ENCODE measurements at regions not wholly inside any gene's neighbourhood (a gene's known extent, or its start where the extent isn't known, plus 50 kb on each side); places are given as distances from the start of the nearest gene placed in this dataset.

DNA sequence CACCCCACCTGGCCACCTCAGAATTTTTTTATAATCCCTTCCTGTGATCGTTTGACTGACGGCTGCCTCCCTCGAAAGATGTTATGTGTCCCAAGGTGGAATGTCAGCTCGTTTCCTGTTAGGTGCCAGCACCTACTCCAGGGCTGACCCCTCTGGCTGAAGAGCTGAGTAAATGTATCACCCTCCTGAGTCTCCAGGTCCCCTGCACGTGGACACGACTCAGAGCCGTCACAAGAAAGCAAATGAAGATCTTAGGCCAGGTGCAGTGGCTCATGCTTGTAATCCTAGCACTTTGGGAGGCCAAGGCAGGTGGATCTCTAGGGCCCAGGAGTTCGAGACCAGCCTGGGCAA lies 273.2 kb downstream of the C16orf95 start:
- POLR2A ChIA-PET, result no interaction called here
- no peak overlapping the region for H3K4me3 ChIP-seq (ENCODE audit: low read depth, low read length)
- TF ChIP-seq, protein P1, sequence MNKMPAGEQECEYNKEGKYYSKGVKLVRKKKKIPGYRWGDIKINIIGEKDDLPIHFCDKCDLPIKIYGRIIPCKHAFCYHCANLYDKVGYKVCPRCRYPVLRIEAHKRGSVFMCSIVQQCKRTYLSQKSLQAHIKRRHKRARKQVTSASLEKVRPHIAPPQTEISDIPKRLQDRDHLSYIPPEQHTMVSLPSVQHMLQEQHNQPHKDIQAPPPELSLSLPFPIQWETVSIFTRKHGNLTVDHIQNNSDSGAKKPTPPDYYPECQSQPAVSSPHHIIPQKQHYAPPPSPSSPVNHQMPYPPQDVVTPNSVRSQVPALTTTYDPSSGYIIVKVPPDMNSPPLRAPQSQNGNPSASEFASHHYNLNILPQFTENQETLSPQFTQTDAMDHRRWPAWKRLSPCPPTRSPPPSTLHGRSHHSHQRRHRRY (tag by site-specific recombination; IDR thresholded peaks at IDR 0.05), result no peak
- TF ChIP-seq IKZF3 (tag by site-specific recombination; IDR thresholded peaks at IDR 0.05) (no peak), ZNF302 (tag by site-specific recombination; IDR thresholded peaks at IDR 0.05; ENCODE audit: low read depth) (no peak), ZBTB1 (tag by site-specific recombination; IDR thresholded peaks at IDR 0.05) (no peak), ZNF558 (tag by site-specific recombination; IDR thresholded peaks at IDR 0.05) (no peak), ZNF239 (tag by site-specific recombination; IDR thresholded peaks at IDR 0.05) (no peak), ZNF366 (tag by site-specific recombination; conservative IDR thresholded peaks at IDR 0.05) (no peak), ZNF394 (tag by site-specific recombination; IDR thresholded peaks at IDR 0.05; ENCODE audit: borderline replicate concordance) (no peak), SP3 (tag by site-specific recombination; IDR thresholded peaks at IDR 0.05) (no peak), SETDB1 (IDR thresholded peaks at IDR 0.05; ENCODE audit: insufficient read length, low read length) (no peak), ZBTB8A (tag by site-specific recombination; IDR thresholded peaks at IDR 0.05) (no peak), ZSCAN16 (tag by site-specific recombination; IDR thresholded peaks at IDR 0.05) (no peak)
- TF ChIP-seq, protein P2, sequence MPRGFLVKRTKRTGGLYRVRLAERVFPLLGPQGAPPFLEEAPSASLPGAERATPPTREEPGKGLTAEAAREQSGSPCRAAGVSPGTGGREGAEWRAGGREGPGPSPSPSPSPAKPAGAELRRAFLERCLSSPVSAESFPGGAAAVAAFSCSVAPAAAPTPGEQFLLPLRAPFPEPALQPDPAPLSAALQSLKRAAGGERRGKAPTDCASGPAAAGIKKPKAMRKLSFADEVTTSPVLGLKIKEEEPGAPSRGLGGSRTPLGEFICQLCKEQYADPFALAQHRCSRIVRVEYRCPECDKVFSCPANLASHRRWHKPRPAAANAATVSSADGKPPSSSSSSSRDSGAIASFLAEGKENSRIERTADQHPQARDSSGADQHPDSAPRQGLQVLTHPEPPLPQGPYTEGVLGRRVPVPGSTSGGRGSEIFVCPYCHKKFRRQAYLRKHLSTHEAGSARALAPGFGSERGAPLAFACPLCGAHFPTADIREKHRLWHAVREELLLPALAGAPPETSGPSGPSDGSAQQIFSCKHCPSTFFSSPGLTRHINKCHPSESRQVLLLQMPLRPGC (tag by site-specific recombination; IDR thresholded peaks at IDR 0.05), result no peak
- TF ChIP-seq, protein P3, sequence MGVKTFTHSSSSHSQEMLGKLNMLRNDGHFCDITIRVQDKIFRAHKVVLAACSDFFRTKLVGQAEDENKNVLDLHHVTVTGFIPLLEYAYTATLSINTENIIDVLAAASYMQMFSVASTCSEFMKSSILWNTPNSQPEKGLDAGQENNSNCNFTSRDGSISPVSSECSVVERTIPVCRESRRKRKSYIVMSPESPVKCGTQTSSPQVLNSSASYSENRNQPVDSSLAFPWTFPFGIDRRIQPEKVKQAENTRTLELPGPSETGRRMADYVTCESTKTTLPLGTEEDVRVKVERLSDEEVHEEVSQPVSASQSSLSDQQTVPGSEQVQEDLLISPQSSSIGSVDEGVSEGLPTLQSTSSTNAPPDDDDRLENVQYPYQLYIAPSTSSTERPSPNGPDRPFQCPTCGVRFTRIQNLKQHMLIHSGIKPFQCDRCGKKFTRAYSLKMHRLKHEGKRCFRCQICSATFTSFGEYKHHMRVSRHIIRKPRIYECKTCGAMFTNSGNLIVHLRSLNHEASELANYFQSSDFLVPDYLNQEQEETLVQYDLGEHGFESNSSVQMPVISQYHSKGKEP (tag by site-specific recombination; IDR thresholded peaks at IDR 0.05), result no peak
- TF ChIP-seq, protein P4, sequence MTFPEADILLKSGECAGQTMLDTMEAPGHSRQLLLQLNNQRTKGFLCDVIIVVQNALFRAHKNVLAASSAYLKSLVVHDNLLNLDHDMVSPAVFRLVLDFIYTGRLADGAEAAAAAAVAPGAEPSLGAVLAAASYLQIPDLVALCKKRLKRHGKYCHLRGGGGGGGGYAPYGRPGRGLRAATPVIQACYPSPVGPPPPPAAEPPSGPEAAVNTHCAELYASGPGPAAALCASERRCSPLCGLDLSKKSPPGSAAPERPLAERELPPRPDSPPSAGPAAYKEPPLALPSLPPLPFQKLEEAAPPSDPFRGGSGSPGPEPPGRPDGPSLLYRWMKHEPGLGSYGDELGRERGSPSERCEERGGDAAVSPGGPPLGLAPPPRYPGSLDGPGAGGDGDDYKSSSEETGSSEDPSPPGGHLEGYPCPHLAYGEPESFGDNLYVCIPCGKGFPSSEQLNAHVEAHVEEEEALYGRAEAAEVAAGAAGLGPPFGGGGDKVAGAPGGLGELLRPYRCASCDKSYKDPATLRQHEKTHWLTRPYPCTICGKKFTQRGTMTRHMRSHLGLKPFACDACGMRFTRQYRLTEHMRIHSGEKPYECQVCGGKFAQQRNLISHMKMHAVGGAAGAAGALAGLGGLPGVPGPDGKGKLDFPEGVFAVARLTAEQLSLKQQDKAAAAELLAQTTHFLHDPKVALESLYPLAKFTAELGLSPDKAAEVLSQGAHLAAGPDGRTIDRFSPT (tag by site-specific recombination; IDR thresholded peaks at IDR 0.05), result no peak
- TF ChIP-seq, protein P5, sequence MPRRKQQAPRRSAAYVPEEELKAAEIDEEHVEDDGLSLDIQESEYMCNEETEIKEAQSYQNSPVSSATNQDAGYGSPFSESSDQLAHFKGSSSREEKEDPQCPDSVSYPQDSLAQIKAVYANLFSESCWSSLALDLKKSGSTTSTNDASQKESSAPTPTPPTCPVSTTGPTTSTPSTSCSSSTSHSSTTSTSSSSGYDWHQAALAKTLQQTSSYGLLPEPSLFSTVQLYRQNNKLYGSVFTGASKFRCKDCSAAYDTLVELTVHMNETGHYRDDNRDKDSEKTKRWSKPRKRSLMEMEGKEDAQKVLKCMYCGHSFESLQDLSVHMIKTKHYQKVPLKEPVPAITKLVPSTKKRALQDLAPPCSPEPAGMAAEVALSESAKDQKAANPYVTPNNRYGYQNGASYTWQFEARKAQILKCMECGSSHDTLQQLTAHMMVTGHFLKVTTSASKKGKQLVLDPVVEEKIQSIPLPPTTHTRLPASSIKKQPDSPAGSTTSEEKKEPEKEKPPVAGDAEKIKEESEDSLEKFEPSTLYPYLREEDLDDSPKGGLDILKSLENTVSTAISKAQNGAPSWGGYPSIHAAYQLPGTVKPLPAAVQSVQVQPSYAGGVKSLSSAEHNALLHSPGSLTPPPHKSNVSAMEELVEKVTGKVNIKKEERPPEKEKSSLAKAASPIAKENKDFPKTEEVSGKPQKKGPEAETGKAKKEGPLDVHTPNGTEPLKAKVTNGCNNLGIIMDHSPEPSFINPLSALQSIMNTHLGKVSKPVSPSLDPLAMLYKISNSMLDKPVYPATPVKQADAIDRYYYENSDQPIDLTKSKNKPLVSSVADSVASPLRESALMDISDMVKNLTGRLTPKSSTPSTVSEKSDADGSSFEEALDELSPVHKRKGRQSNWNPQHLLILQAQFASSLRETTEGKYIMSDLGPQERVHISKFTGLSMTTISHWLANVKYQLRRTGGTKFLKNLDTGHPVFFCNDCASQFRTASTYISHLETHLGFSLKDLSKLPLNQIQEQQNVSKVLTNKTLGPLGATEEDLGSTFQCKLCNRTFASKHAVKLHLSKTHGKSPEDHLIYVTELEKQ (tag by site-specific recombination; IDR thresholded peaks at IDR 0.05; ENCODE audit: borderline replicate concordance), result no peak
- TF ChIP-seq, protein P6, sequence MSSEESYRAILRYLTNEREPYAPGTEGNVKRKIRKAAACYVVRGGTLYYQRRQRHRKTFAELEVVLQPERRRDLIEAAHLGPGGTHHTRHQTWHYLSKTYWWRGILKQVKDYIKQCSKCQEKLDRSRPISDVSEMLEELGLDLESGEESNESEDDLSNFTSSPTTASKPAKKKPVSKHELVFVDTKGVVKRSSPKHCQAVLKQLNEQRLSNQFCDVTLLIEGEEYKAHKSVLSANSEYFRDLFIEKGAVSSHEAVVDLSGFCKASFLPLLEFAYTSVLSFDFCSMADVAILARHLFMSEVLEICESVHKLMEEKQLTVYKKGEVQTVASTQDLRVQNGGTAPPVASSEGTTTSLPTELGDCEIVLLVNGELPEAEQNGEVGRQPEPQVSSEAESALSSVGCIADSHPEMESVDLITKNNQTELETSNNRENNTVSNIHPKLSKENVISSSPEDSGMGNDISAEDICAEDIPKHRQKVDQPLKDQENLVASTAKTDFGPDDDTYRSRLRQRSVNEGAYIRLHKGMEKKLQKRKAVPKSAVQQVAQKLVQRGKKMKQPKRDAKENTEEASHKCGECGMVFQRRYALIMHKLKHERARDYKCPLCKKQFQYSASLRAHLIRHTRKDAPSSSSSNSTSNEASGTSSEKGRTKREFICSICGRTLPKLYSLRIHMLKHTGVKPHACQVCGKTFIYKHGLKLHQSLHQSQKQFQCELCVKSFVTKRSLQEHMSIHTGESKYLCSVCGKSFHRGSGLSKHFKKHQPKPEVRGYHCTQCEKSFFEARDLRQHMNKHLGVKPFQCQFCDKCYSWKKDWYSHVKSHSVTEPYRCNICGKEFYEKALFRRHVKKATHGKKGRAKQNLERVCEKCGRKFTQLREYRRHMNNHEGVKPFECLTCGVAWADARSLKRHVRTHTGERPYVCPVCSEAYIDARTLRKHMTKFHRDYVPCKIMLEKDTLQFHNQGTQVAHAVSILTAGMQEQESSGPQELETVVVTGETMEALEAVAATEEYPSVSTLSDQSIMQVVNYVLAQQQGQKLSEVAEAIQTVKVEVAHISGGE (tag by site-specific recombination; conservative IDR thresholded peaks at IDR 0.05; ENCODE audit: low read depth), result no peak
- peaks cover 9% of the 10 kb centered on the region for H3K4me1 ChIP-seq (ENCODE audit: control insufficient read depth, insufficient read depth, low read length)
- H3K36me3 ChIP-seq (ENCODE audit: control insufficient read depth in 2 of 2, insufficient read depth in 1 of 2, low read length in 2 of 2), result no peaks in the 10 kb centered on the region
- CTCF ChIA-PET, result interaction anchor here (0.6 to 2.7 kb wide), 7 partner anchors 16 to 481 kb away, joined by 3 to 9 read pairs (median 5); no protein-coding TSS in a partner anchor
- no peak overlapping the region for H3K27ac ChIP-seq (ENCODE audit: extremely low read depth, low read depth, low read length)
- H3K9me3 ChIP-seq (ENCODE audit: control insufficient read depth, insufficient read depth, low read depth, low read length), result no peaks in the 10 kb centered on the region
